ENCODE measurements at regions not wholly inside any gene's neighbourhood (a gene's known extent, or its start where the extent isn't known, plus 50 kb on each side); places are given as distances from the start of the nearest gene placed in this dataset.

DNA sequence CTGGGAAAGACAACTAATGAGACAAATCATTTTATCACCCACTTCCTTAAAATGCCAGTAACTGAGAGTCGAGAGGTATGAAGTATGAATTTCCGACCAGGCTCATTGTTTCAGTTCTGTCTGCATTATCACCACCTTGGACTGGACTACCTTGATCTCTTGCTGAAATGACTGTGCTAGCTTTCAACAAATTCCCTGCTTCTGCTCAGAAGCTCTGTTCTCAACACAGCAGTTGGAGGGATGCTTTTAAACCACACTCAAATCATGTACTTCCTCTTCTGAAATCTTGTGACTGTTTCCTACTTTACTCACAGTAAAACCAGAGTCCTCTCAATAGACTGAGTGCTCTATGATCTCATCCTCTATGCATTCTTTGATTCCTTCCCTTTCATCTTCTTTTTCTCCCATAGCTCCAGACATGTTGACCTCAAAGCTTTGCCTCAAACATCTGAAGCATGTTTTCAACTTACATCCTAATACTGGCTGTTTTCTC lies 195.8 kb downstream of the KCNJ2 start:
- H3K27ac ChIP-seq (ENCODE audit: low read depth in 1 of 2, low read length in 2 of 2) = no peak overlapping the region
- H3K9ac ChIP-seq (ENCODE audit: low read depth in 1 of 2, low read length in 2 of 2) = no peak overlapping the region
- no peak for DNase-seq (ENCODE audit: low spot score)
- no peaks in the 10 kb centered on the region for H3K4me1 ChIP-seq (ENCODE audit: control insufficient read depth in 4 of 4, insufficient read depth in 4 of 4, low read length in 3 of 4)
- TF ChIP-seq HNF4A (conservative IDR thresholded peaks at IDR 0.05) = no peak
- no peak for TF ChIP-seq HNF4G (IDR thresholded peaks at IDR 0.05)
- TF ChIP-seq, protein P1, sequence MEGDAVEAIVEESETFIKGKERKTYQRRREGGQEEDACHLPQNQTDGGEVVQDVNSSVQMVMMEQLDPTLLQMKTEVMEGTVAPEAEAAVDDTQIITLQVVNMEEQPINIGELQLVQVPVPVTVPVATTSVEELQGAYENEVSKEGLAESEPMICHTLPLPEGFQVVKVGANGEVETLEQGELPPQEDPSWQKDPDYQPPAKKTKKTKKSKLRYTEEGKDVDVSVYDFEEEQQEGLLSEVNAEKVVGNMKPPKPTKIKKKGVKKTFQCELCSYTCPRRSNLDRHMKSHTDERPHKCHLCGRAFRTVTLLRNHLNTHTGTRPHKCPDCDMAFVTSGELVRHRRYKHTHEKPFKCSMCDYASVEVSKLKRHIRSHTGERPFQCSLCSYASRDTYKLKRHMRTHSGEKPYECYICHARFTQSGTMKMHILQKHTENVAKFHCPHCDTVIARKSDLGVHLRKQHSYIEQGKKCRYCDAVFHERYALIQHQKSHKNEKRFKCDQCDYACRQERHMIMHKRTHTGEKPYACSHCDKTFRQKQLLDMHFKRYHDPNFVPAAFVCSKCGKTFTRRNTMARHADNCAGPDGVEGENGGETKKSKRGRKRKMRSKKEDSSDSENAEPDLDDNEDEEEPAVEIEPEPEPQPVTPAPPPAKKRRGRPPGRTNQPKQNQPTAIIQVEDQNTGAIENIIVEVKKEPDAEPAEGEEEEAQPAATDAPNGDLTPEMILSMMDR (IDR thresholded peaks at IDR 0.05; ENCODE audit: low read depth, low read length, missing input control) = no peak
- TF ChIP-seq, protein P2, sequence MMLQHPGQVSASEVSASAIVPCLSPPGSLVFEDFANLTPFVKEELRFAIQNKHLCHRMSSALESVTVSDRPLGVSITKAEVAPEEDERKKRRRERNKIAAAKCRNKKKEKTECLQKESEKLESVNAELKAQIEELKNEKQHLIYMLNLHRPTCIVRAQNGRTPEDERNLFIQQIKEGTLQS (IDR thresholded peaks at IDR 0.05) = no peak
- TF ChIP-seq RAD21 (IDR thresholded peaks at IDR 0.05) = no peak
- TF ChIP-seq, protein P3, sequence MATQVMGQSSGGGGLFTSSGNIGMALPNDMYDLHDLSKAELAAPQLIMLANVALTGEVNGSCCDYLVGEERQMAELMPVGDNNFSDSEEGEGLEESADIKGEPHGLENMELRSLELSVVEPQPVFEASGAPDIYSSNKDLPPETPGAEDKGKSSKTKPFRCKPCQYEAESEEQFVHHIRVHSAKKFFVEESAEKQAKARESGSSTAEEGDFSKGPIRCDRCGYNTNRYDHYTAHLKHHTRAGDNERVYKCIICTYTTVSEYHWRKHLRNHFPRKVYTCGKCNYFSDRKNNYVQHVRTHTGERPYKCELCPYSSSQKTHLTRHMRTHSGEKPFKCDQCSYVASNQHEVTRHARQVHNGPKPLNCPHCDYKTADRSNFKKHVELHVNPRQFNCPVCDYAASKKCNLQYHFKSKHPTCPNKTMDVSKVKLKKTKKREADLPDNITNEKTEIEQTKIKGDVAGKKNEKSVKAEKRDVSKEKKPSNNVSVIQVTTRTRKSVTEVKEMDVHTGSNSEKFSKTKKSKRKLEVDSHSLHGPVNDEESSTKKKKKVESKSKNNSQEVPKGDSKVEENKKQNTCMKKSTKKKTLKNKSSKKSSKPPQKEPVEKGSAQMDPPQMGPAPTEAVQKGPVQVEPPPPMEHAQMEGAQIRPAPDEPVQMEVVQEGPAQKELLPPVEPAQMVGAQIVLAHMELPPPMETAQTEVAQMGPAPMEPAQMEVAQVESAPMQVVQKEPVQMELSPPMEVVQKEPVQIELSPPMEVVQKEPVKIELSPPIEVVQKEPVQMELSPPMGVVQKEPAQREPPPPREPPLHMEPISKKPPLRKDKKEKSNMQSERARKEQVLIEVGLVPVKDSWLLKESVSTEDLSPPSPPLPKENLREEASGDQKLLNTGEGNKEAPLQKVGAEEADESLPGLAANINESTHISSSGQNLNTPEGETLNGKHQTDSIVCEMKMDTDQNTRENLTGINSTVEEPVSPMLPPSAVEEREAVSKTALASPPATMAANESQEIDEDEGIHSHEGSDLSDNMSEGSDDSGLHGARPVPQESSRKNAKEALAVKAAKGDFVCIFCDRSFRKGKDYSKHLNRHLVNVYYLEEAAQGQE (IDR thresholded peaks at IDR 0.05) = no peak
- TF ChIP-seq EGR1 (IDR thresholded peaks at IDR 0.05; ENCODE audit: low read depth in 2 of 2) = no peak
- TF ChIP-seq RXRA (IDR thresholded peaks at IDR 0.05) = no peak
- H3K9me3 ChIP-seq (ENCODE audit: control insufficient read depth in 4 of 4, low read length in 3 of 4) = no peaks in the 10 kb centered on the region
- H3K27me3 ChIP-seq (ENCODE audit: control insufficient read depth in 4 of 4, insufficient read depth in 4 of 4, low read length in 3 of 4) = no peaks in the 10 kb centered on the region
- no peaks in the 10 kb centered on the region for H3K36me3 ChIP-seq (ENCODE audit: control insufficient read depth in 4 of 4, insufficient read depth in 3 of 4, low read depth in 1 of 4, low read length in 3 of 4)
- no peak overlapping the region for H3K4me3 ChIP-seq (ENCODE audit: low read depth in 1 of 3, low read length in 3 of 3)
- 43% methylated on average over 2 of the region's 2 CpGs for WGBS

DNA sequence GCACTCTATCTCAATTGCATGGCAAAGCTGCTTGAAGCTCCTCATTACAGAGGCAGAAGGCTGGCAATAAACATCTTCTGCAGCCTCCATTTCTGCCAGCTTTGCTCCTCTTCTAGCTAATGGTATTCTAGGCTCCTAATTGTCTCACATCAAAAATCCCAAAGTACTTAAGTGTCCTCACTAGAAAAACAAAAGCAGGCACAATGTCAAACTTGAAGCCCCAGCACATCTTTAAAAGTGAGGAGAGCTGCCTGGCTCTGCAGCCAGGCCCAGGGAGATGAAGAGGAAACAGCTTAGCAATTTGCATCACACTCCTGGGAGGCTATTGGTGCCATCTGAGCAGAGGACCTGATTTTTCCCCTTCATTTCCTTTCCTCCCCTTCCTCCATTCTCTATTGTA lies 197.1 kb downstream of the KCNJ2 start:
- no peaks in the 10 kb centered on the region for H3K36me3 ChIP-seq (ENCODE audit: control insufficient read depth in 4 of 4, insufficient read depth in 3 of 4, low read depth in 1 of 4, low read length in 3 of 4)
- H3K27me3 ChIP-seq (ENCODE audit: control insufficient read depth in 4 of 4, insufficient read depth in 4 of 4, low read length in 3 of 4) = no peaks in the 10 kb centered on the region
- H3K27ac ChIP-seq (ENCODE audit: low read depth in 1 of 2, low read length in 2 of 2) = no peak overlapping the region
- no peaks in the 10 kb centered on the region for H3K9me3 ChIP-seq (ENCODE audit: control insufficient read depth in 4 of 4, low read length in 3 of 4)
- H3K9ac ChIP-seq (ENCODE audit: low read depth in 1 of 2, low read length in 2 of 2) = no peak overlapping the region
- no peak for TF ChIP-seq SP1 (IDR thresholded peaks at IDR 0.05)
- no peak for TF ChIP-seq TAF1 (conservative IDR thresholded peaks at IDR 0.05)
- no peak for TF ChIP-seq RAD21 (IDR thresholded peaks at IDR 0.05)
- TF ChIP-seq HNF4G (IDR thresholded peaks at IDR 0.05) = no peak
- no peak for TF ChIP-seq JUND (IDR thresholded peaks at IDR 0.05)
- no peak for TF ChIP-seq FOXA2 (IDR thresholded peaks at IDR 0.05)
- no peak for TF ChIP-seq RXRA (IDR thresholded peaks at IDR 0.05)
- TF ChIP-seq, protein P2 (IDR thresholded peaks at IDR 0.05) = no peak
- TF ChIP-seq GABPA (IDR thresholded peaks at IDR 0.05 in 1 of 2, conservative IDR thresholded peaks at IDR 0.05 in 1 of 2) = no peak
- TF ChIP-seq, protein P4, sequence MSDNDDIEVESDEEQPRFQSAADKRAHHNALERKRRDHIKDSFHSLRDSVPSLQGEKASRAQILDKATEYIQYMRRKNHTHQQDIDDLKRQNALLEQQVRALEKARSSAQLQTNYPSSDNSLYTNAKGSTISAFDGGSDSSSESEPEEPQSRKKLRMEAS (IDR thresholded peaks at IDR 0.05) = no peak
- TF ChIP-seq, protein P1 (IDR thresholded peaks at IDR 0.05; ENCODE audit: low read depth, low read length, missing input control) = no peak
- DNase-seq (ENCODE audit: low spot score) = no peak
- H3K4me1 ChIP-seq (ENCODE audit: control insufficient read depth in 4 of 4, insufficient read depth in 4 of 4, low read length in 3 of 4) = no peaks in the 10 kb centered on the region
- no peak overlapping the region for H3K4me3 ChIP-seq (ENCODE audit: low read depth in 1 of 3, low read length in 3 of 3)

All from liver (tissue), 8 donors.